Hepatocyte (in vitro differentiated cells): ENCODE measurements at regions not wholly inside any gene's neighbourhood (a gene's known extent, or its start where the extent isn't known, plus 50 kb on each side); places are given as distances from the start of the nearest gene placed in this dataset.

ENCODE experiments used
- DNase-seq: peaks from one replicate; pipeline ENCODE4 v3.0.0-alpha.2; 2016; ENCODE audit warnings: low spot score
- H2AFZ ChIP-seq: fragments of 200-600 bp; sonication (generic); 2 replicates; pipeline ENCODE4 v1.6.0; 2016; ENCODE audit warnings: antibody characterized with exemption, mild to moderate bottlenecking
- H3K27ac ChIP-seq: fragments of 200-600 bp; sonication (generic); 2 replicates; pipeline ENCODE4 v1.5.1; 2016; ENCODE audit warnings: mild to moderate bottlenecking
- H3K27me3 ChIP-seq: fragments of 200-600 bp; sonication (generic); 2 replicates; pipeline ENCODE4 v1.6.1; 2016
- H3K36me3 ChIP-seq: fragments of 200-600 bp; sonication (generic); replicated peaks from 2 replicates; pipeline ENCODE4 v1.5.1; 2016; ENCODE audit warnings: low read depth; ENCODE audit not compliant: insufficient read depth
- H3K4me1 ChIP-seq: fragments of 200-600 bp; sonication (generic); 2 replicates; pipeline ENCODE4 v1.5.1; 2016; ENCODE audit warnings: mild to moderate bottlenecking, moderate library complexity; ENCODE audit not compliant: insufficient read depth
- H3K4me2 ChIP-seq: fragments of 200-600 bp; sonication (generic); 2 replicates; pipeline ENCODE4 v1.6.0; 2016
- H3K4me3 ChIP-seq: fragments of 200-600 bp; sonication (generic); 2 replicates; pipeline ENCODE4 v1.5.1; 2016; ENCODE audit warnings: mild to moderate bottlenecking
- H3K79me2 ChIP-seq: fragments of 200-600 bp; sonication (generic); 2 replicates; pipeline ENCODE4 v1.6.0; 2017; ENCODE audit warnings: mild to moderate bottlenecking
- H3K9me2 ChIP-seq: fragments of 200-600 bp; sonication (generic); replicated peaks from 2 replicates; pipeline ENCODE4 v1.6.0; 2017; ENCODE audit warnings: mild to moderate bottlenecking; ENCODE audit not compliant: insufficient read depth
- H3K9me3 ChIP-seq: fragments of 200-600 bp; sonication (generic); 2 replicates; pipeline ENCODE4 v1.5.1; 2016; ENCODE audit warnings: low read depth, mild to moderate bottlenecking
- H4K20me1 ChIP-seq: fragments of 200-600 bp; sonication (generic); 2 replicates; pipeline ENCODE4 v1.6.0; 2016; ENCODE audit warnings: mild to moderate bottlenecking; ENCODE audit not compliant: insufficient read depth, poor library complexity, severe bottlenecking
- EZH2 ChIP-seq: fragments of 200-600 bp; sonication (generic); IDR thresholded peaks from 2 replicates; pipeline ENCODE4 v1.6.1; 2016; ENCODE audit warnings: antibody characterized with exemption, mild to moderate bottlenecking, borderline replicate concordance
- EZH2phosphoT487 ChIP-seq: fragments of 200-600 bp; sonication (generic); IDR thresholded peaks from one replicate; pipeline ENCODE4 v1.6.1; 2018; ENCODE audit warnings: antibody characterized with exemption, mild to moderate bottlenecking, low read depth, moderate library complexity; ENCODE audit not compliant: unreplicated experiment, severe bottlenecking
- WGBS: methylation state at CpG from one replicate; pipeline ENCODE4 v1.1.6; 2016; ENCODE audit warnings: low lambda C conversion rate; ENCODE audit errors: missing lambda C conversion rate; 5-methylcytosine and 5-hydroxymethylcytosine counted together
- TF ChIP-seq, protein P1 (sequence below): fragments of 200-600 bp; sonication (generic); IDR thresholded peaks from 2 replicates; pipeline ENCODE4 v1.5.1; 2016; ENCODE audit warnings: antibody characterized with exemption, mild to moderate bottlenecking; ENCODE audit not compliant: poor library complexity

DNA sequence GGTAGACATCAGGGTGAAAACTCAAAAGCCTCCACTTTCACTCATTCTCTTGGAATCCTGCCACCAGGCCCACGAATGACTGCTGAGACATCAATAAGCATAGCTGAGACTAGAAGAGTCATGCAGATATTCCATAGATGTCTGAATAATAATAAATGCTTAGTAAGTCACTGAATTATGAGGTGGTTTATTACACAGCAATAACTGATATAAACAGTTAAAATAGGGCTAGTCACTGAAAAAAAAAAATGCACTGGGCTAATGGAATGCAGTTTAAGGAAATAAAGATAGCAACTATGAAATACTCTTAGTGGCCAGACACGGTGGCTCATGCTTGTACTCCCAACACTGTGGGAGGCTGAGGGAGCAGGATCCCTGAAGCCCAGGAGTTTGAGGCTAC lies 262.8 kb upstream of the CDH6 start:
- Histone ChIP-seq H3K36me3 (no peaks in the 10 kb centered on the region), H4K20me1 (no peaks in the 10 kb centered on the region), H3K9me3 (no peaks in the 10 kb centered on the region), H3K27me3 (no peaks in the 10 kb centered on the region), H3K4me1 (peaks cover 7% of the 10 kb centered on the region), H3K27ac (no peak overlapping the region), H3K9me2 (no peaks in the 10 kb centered on the region), H3K4me3 (no peak overlapping the region), H3K79me2 (no peaks in the 10 kb centered on the region), H2AFZ (no peak overlapping the region), H3K4me2 (no peak overlapping the region)
- no peak for DNase-seq
- WGBS = 59% methylated on average over 2 of the region's 2 CpGs
- TF ChIP-seq EZH2 = no peak
- TF ChIP-seq EZH2phosphoT487 = no peak
- TF ChIP-seq, protein P1, sequence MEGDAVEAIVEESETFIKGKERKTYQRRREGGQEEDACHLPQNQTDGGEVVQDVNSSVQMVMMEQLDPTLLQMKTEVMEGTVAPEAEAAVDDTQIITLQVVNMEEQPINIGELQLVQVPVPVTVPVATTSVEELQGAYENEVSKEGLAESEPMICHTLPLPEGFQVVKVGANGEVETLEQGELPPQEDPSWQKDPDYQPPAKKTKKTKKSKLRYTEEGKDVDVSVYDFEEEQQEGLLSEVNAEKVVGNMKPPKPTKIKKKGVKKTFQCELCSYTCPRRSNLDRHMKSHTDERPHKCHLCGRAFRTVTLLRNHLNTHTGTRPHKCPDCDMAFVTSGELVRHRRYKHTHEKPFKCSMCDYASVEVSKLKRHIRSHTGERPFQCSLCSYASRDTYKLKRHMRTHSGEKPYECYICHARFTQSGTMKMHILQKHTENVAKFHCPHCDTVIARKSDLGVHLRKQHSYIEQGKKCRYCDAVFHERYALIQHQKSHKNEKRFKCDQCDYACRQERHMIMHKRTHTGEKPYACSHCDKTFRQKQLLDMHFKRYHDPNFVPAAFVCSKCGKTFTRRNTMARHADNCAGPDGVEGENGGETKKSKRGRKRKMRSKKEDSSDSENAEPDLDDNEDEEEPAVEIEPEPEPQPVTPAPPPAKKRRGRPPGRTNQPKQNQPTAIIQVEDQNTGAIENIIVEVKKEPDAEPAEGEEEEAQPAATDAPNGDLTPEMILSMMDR = no peak

- no peaks in the 10 kb centered on the region for H3K9me3 ChIP-seq
- no peak overlapping the region for H3K4me3 ChIP-seq
- DNase-seq = no peak
- H2AFZ ChIP-seq = no peak overlapping the region
- H3K27me3 ChIP-seq = no peaks in the 10 kb centered on the region
- no peaks in the 10 kb centered on the region for H4K20me1 ChIP-seq
- H3K4me1 ChIP-seq = peaks cover 7% of the 10 kb centered on the region
- H3K27ac ChIP-seq = no peak overlapping the region
- H3K79me2 ChIP-seq = no peaks in the 10 kb centered on the region
- no peak overlapping the region for H3K4me2 ChIP-seq
- no peak for TF ChIP-seq EZH2
- no peak for TF ChIP-seq EZH2phosphoT487
- TF ChIP-seq, protein P1 = no peak
- H3K9me2 ChIP-seq = no peaks in the 10 kb centered on the region
- H3K36me3 ChIP-seq = no peaks in the 10 kb centered on the region
These were observed 264.5 kb upstream of the CDH6 start for GRCh38 chr5:30928956-30929355.

DNA sequence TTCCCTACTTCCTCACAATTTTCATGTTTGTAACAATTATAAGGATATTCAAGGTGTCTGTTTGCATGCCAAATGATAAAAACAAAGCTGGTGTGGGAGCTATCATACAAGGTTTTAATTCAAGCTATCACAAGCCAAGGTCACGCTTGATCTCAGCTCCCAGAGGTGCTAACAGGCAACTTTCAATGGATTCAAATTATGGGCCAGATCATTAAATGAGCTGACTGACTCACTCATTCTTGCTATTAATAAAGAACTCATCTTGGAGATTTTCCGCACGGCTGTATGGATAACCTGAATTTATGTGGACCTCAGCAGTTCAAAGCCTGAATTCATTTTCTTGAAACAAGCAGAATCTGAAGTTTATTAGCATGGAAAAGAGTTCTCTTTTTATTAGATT lies 267.3 kb upstream of the CDH6 start:
- H3K27ac ChIP-seq = no peak overlapping the region
- no peaks in the 10 kb centered on the region for H4K20me1 ChIP-seq
- no peaks in the 10 kb centered on the region for H3K9me2 ChIP-seq
- H2AFZ ChIP-seq = no peak overlapping the region
- peaks cover 7% of the 10 kb centered on the region for H3K4me1 ChIP-seq
- no peak overlapping the region for H3K4me3 ChIP-seq
- no peak overlapping the region for H3K4me2 ChIP-seq
- no peak for DNase-seq
- H3K79me2 ChIP-seq = no peaks in the 10 kb centered on the region
- no peaks in the 10 kb centered on the region for H3K36me3 ChIP-seq
- TF ChIP-seq EZH2phosphoT487 = no peak
- no peak for TF ChIP-seq EZH2
- TF ChIP-seq, protein P1 = no peak
- WGBS = 89% methylated on average over 3 of the region's 3 CpGs
- no peaks in the 10 kb centered on the region for H3K9me3 ChIP-seq
- H3K27me3 ChIP-seq = no peaks in the 10 kb centered on the region

GRCh38 chr5:30921388-30921787 lies 272.1 kb upstream of the CDH6 start:
- 86% methylated on average over 5 of the region's 5 CpGs for WGBS
- Histone ChIP-seq H3K9me2 (no peaks in the 10 kb centered on the region), H3K79me2 (no peaks in the 10 kb centered on the region), H3K4me1 (no peaks in the 10 kb centered on the region), H3K27me3 (no peaks in the 10 kb centered on the region), H2AFZ (no peak overlapping the region), H4K20me1 (no peaks in the 10 kb centered on the region), H3K36me3 (no peaks in the 10 kb centered on the region), H3K27ac (no peak overlapping the region), H3K4me2 (no peak overlapping the region), H3K9me3 (no peaks in the 10 kb centered on the region), H3K4me3 (no peak overlapping the region)
- TF ChIP-seq, protein P1 = no peak
- TF ChIP-seq EZH2phosphoT487 = no peak
- no peak for TF ChIP-seq EZH2
- DNase-seq = no peak
